ENCODE measurements at regions not wholly inside any gene's neighbourhood (a gene's known extent, or its start where the extent isn't known, plus 50 kb on each side); places are given as distances from the start of the nearest gene placed in this dataset.
"Not testable (repeated sequence)": the region's sequence is repeated elsewhere in the genome, so short reads cannot be mapped to it uniquely, and the experiment has no call there.

GRCh38 chr2:145423809-145424208 lies 903.9 kb upstream of the ZEB2 start:
- DNase-seq (ENCODE audit: low read depth in 2 of 2): no peak

- no peak for DNase-seq (ENCODE audit: low read depth in 2 of 2)
These were observed 902.7 kb upstream of the ZEB2 start for GRCh38 chr2:145422576-145422975.

GRCh38 chr2:145421841-145422240 lies 901.9 kb upstream of the ZEB2 start:
- DNase-seq (ENCODE audit: low read depth in 2 of 2): no peak

- no peak for DNase-seq (ENCODE audit: low read depth in 2 of 2)
These were observed 896.7 kb upstream of the ZEB2 start for GRCh38 chr2:145416640-145417039.

GRCh38 chr2:145415151-145415550 lies 895.2 kb upstream of the ZEB2 start:
- DNase-seq (ENCODE audit: low read depth in 2 of 2): no peak

GRCh38 chr2:145413261-145414030 lies 893.5 kb upstream of the ZEB2 start:
- DNase-seq (ENCODE audit: low read depth in 2 of 2): no peak

- no peak for DNase-seq (ENCODE audit: low read depth in 2 of 2)
These were observed 892.2 kb upstream of the ZEB2 start for GRCh38 chr2:145412155-145412554.

GRCh38 chr2:145411493-145411892 lies 891.6 kb upstream of the ZEB2 start:
- no peak for DNase-seq (ENCODE audit: low read depth in 2 of 2)

GRCh38 chr2:145410086-145410485 lies 890.2 kb upstream of the ZEB2 start:
- peak; percentile 44 to 49 for DNase-seq (ENCODE audit: low read depth in 2 of 2)

GRCh38 chr2:145408980-145409379 lies 889.1 kb upstream of the ZEB2 start:
- DNase-seq (ENCODE audit: low read depth in 2 of 2): no peak

- DNase-seq (ENCODE audit: low read depth in 2 of 2): no peak
These were observed 884.8 kb upstream of the ZEB2 start for GRCh38 chr2:145404690-145405089.

GRCh38 chr2:145402706-145403277 lies 882.9 kb upstream of the ZEB2 start:
- DNase-seq (ENCODE audit: low read depth in 2 of 2): no peak

GRCh38 chr2:145399131-145399530 lies 879.2 kb upstream of the ZEB2 start:
- DNase-seq (ENCODE audit: low read depth in 2 of 2): no peak

GRCh38 chr2:145394181-145394580 lies 874.3 kb upstream of the ZEB2 start:
- DNase-seq (ENCODE audit: low read depth in 2 of 2): no peak

GRCh38 chr2:145386973-145387372 lies 867.1 kb upstream of the ZEB2 start:
- no peak for DNase-seq (ENCODE audit: low read depth in 2 of 2)

GRCh38 chr2:145383961-145384360 lies 864.0 kb upstream of the ZEB2 start:
- no peak for DNase-seq (ENCODE audit: low read depth in 2 of 2)

- DNase-seq (ENCODE audit: low read depth in 2 of 2): peak; percentile 64 to 69
These were observed 860.6 kb upstream of the ZEB2 start for GRCh38 chr2:145380436-145381017.

- DNase-seq (ENCODE audit: low read depth in 2 of 2): no peak
These were observed 860.0 kb upstream of the ZEB2 start for GRCh38 chr2:145379934-145380333.

- DNase-seq (ENCODE audit: low read depth in 2 of 2): no peak
These were observed 854.2 kb upstream of the ZEB2 start for GRCh38 chr2:145374165-145374564.

GRCh38 chr2:145367334-145367733 lies 847.4 kb upstream of the ZEB2 start:
- not testable (repeated sequence) for DNase-seq (ENCODE audit: low read depth in 2 of 2)

GRCh38 chr2:145366341-145366740 lies 846.4 kb upstream of the ZEB2 start:
- no peak for DNase-seq (ENCODE audit: low read depth in 2 of 2)

GRCh38 chr2:145360129-145360790 lies 840.3 kb upstream of the ZEB2 start:
- no peak for DNase-seq (ENCODE audit: low read depth in 2 of 2)

- DNase-seq (ENCODE audit: low read depth in 2 of 2): no peak
These were observed 839.6 kb upstream of the ZEB2 start for GRCh38 chr2:145359561-145359960.
